GM21528 (cell line): ENCODE measurements at regions not wholly inside any gene's neighbourhood (a gene's known extent, or its start where the extent isn't known, plus 50 kb on each side); places are given as distances from the start of the nearest gene placed in this dataset.

ENCODE experiments used
- ATAC-seq: cut with Tn5 transposase; IDR thresholded peaks from one replicate; pipeline ENCODE4 v1.9.1; 2021; ENCODE audit warnings: mild to moderate bottlenecking, moderate library complexity; ENCODE audit not compliant: unreplicated experiment, low FRiP score

DNA sequence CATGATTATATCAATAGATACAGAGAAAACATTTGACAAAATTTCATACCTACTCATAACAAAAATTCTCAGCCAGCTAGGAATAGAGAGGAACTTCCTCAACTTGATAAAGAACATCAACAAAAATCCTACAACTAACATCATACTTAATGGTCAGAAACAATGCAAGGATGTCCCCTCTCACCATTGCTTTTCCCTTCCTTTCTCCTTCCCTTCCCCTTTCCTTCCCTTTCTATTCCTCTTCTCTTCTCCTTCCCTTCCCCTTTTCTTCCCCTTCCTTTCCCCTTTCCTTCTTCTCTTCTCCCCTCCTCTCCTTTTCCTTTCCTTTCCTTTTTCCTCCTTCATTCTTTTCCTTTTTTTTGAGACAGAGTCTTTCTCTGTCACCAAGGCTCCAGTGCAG lies 418.3 kb upstream of the B3GAT1 start:
- ATAC-seq, result no peak

DNA sequence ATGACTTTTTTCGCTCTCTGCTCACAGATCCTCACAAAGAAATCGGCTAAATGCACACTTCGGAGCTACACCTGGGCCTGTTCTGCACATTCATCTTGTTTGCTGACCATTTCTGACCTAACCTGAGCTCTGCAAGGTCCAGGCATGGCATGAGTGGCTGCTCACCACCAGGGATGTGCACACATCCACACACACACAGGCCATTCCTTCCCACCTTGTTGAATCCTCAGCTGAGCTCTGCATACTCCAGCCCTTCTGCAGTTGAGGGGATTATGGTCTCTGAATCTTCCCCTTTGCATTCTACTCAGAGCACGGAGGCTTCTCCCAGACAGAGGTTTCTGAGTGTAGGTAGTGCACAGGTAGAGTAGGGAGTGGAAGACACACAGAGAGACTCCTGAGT lies 411.9 kb upstream of the B3GAT1 start:
- no peak for ATAC-seq

DNA sequence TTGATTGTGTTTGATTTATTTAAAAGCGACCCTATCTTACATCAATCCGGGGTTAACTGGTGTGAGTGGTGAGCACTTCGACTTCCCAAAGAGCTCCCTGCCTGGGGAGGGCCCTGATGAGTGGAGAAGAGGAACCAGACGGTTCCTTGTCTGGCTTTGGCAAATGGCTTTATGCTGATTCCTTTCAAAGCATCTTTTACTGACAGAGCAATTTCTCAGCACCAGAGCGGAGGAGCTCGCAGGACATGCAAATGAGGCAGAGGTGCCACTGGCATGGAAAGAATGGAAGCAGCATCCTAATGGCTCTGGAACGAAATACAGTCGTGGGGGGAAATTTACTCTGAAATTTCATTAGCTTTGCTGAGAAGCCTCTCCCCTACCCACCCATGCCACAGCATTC lies 410.9 kb upstream of the B3GAT1 start:
- ATAC-seq, result no peak

DNA sequence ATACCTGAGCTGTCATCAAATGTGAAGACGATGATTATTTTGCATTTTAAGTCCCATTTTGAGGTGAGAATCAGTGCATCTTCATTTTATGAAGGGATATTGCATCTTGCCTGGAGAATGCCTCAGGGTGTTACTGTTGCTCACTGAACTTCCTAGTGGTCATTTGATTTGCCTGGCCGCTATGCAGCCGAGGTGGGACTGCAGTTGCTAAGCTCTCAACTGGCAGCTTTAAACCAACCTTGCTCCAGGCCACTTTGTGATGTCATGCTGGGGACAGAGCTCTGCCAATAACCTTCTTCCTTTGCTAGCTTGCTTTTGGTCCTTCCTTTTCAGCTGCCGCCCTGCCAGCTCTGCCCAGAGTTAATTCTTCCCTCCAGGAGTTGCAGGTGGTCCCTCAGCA lies 409.4 kb upstream of the B3GAT1 start:
- no peak for ATAC-seq

DNA sequence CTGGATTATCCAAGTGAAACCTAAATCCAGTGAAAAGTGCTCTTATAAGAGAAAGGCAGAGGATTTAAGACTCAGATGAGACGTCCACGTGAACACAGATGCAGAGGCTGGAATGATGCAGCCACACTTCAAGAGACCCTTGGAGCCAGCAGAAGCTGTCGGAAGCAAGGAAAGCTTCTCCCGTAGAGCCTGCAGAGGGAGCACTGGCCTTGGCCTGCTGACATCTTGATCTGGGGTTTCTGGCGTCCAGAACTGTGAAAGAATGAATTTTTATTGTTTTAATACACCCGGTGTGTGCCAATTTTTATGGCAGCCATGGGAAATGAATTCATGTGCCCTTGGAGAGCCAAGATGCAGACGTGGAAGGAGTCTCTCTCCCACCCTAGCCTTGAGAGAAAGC lies 407.0 kb upstream of the B3GAT1 start:
- no peak for ATAC-seq

DNA sequence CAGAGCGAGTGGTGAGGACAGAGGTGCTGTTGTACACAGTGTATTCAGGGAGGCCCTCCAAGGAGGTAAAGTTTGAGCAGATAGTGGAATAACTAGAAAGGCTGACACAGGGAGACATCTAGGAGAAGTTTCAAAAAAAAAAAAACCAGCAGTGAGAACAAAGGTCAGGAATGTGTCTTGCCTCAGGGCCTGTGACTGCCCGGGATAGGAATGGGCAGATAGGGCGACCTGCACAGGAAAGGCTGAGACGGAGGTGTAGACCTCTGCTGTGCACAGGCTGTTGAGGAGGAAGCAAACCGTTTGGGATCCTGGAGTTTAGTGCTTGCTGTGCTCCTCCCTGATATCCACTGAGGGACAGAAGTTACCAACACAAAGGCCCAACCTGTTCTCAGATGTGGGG lies 406.5 kb upstream of the B3GAT1 start:
- ATAC-seq, result no peak

DNA sequence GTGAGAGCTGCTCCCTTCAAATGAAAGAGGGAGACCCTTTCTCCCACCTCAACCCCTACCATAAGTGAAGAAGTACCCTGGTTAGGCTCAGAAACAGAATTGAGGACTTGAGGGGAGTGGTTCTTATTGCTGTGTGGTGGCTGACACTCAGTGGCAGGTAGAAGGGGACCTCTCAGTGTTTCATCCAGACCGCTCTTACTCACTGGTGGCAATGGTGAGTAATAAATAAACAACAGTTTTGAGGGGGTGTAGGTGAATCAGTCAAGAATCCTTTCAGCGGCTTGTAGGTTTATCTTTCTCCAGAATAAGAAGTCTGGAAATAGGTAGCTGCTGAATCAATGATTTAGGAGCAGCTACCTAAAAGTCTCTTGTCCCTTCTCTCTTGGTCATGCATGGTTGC lies 403.4 kb upstream of the B3GAT1 start:
- ATAC-seq, result no peak

DNA sequence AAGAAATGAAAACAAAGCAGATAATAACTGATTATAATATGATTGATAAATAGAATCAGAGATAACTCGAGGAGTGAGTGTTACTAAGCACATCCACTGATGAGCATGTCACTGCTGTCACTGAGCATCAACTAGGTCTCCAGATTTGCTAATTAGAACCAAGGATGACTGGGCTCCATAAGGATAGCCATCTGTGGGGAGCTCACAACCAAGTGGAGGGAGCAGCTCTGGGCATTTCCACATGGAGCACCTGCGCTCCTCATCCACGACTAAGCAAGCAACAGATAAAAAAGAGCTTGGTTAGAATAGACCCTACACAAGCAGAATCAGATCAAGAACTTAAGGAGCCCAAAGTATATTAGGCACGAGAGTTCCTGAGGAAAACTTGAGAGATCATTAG lies 396.0 kb upstream of the B3GAT1 start:
- ATAC-seq, result no peak

DNA sequence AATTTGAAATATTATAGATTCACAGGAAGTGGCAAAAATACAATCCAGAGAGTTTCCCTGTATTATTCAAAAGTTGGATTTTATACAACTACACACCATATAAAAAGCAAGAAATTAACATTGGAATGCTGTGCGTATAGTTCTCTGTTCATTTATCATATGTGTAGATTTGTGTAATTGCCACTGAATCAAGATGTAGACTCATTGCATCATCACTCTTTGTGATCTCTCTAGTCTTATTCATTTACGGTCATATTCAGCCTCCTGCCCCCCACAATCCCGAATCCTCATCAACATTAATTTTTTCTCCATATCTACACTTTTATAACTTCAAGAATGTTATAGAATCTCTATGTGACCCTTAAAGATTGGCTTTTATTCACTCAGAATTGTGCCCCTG lies 390.6 kb upstream of the B3GAT1 start:
- ATAC-seq, result no peak

DNA sequence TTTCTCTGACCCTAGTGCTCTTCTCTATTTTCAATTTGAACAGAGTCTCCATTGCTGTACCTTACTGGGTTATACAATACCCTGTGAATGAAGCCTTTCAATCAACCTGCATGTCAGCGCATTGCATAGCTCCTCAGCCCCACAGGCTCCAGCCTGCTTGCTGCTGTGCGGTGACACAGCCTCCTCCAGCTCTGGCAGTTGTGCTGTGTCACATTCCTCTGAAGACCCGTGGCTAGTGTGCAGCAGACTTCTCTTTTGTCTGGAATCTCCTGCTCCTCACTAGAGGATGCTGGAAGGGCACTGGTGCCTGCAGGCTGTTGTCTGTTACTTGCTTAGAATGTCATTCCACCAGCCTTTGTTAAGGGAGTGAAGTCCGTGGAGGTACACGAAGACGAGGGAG lies 390.1 kb upstream of the B3GAT1 start:
- ATAC-seq, result no peak

DNA sequence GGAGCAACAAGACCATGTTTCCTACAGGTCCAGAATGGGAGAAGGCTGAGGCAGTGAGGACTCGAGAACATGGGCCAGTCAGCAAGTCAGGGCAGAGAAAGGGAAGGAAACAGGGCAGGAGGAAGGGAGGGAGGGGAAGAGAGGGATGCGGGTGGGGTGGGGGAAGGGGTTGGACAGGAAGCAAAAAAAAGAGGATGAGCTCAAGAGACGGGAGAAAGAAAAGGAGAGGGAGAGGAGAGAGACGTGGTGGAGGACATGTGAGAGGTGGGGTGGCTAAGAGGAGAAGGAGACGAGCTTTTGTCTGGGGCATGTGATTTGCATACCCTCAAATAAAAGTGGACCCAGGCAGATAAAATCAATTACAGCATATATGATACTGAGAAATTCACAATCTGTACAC lies 389.5 kb upstream of the B3GAT1 start:
- no peak for ATAC-seq

DNA sequence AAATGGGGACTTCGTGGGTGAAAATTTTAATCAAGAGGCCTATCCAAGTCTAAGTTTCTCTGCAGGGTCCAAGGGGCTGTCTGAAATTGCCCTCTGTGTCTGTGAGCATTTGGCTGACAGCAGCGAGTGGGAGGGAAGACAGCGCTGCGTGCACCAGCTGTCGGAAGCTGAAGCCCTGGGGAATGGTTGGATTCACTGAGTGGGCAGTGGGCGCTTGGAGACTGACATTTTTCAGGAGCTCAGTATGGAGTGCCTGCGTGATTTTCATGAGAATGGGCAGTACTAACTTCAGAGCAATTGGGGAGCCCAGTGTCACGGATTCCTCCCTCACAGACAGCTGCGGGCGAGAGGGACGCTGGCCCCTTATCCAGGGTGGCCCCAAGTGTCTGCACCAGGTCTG lies 388.8 kb upstream of the B3GAT1 start:
- ATAC-seq, result no peak

DNA sequence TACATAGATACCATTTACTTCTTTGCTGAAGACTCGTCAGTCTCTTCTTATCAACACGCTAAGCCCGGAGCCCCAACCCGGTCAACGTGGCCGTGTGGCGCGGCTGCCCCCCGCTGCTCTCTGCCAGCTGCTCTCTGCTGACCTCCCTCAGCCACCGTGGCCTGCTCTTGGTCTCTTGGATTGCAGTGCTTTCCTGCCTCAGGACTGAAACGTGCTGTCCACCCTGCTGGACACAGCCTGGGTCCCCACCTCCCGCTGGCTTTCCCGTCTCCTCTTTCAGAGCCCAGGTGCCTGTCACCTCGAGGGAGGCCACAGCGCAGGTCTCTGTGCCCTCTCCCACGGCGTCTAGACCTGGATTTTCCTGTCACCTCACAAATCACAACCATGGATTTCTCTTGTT lies 388.1 kb upstream of the B3GAT1 start:
- no peak for ATAC-seq

DNA sequence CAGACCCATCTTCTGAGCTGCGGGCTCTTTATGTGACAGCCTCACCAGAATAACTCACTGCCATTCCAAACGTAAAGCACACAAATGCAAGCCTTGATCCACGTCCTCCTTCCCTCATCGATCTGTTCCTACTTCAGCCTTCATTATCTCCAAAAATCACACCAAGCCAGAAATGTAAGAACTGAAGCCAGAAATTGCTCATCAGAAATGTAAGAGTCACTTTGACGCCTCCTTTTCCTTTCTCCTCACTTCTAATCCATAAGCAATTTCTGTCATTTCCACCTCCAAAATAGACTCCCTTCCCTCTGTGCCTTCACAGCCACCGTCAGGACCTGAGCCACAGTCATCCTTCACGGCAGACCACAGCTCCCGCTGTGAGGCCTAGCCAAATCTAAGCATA lies 387.3 kb upstream of the B3GAT1 start:
- no peak for ATAC-seq

DNA sequence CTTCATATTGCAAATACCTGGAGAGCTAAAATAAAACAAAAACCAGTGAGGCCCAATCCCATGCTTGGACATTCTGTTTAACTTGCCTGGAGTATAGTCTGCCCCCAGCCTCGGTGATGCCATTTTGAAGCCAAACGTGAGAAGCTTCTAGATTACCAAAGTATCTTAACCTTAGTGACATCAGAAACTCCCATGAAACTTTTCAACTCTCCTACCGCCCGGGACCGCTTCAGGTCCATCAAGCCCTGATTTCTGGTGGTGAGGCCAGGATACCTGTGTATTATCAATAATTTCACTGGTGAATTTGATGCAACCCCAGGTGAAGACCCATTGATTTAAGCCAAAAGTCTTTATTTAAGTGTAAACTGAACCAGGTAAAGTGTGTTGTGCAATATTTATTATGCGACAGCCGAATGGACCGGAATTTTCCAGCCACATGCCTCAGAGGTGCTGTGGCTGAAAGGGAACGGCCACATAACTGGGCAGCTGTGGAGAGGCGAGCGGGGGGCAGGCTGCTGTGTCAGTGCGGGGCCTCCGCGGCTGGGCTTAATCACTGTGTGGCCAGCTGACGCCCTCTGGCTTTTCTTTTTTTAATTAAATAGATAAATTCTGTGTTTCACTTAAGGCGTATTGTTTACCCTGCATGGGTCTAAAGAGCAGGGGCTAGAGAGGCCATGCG lies 385.5 kb upstream of the B3GAT1 start:
- ATAC-seq, result no peak

DNA sequence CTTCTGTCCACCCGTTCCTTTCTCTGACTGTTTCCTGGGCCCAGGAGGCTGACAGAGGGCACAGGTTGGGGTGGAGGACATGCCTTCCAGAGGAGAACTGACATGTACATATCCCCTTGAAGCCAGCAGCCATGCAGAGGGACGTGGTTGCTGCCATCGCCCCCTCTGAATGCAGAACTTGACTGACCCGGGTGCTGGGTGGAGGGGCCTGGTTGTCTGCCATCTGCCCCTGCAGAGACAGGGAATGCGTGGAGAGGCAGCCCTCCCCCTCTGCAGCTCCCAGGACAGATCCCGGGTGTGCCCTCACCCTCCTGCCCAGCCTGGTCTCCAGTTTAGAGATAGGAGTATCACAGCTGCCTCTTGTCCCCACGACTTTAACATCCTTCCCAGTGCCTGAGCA lies 383.0 kb upstream of the B3GAT1 start:
- no peak for ATAC-seq

DNA sequence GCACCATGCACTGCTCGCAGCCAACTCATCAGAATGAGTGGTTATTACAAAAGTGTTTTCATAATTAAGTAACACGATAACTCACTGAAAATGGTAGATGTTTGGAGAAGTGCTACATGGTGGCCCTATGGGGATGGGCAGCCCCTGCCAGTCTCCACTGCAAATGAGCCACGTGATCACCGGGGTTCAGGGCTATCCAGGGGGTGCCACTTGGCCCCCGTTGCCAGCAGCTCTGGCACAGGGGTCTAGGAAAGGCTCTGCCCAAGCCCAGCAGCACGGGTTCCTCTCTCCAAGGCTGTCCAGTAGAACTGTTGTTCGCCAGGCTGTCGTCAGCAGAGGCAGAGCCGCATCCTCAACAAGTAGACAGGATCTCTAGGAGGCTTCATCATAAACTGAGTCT lies 382.1 kb upstream of the B3GAT1 start:
- ATAC-seq, result no peak

DNA sequence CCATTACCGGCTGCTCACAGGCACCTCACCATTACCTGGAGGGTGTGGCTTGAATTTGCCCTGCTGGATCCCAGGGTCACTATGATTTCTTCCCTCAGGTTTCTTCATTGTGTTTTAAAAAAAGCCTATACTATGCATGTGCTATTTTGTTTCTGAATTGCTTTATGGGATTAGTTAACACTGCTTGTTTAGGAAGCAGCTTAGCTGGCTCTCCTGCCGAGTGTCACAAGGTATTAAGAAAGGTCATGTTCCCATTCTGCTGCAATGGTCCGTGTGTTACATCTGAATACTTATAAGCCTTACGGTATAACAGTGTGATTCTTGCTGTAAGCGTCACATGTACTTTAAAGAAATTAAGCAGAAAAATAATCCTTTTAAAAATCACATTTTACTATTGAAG lies 380.6 kb upstream of the B3GAT1 start:
- no peak for ATAC-seq

DNA sequence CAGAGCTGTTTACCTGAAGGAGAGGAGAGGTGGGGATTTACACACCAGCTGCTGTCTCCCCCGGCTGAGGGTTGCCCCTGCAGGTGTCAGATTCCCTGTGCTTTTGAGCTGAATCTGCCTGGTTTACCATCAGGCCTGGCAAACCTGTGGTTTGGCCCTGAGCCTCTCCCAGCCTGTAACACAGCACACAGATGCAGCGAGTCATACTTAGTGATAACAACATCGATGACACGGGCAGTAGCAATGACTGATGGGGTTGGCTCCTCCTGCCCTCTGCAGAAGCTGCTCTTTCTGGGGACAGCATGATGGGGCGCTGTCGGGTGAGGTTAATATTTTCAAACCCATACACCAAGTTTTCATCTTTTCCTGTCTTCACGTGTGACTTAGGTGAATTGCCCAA lies 380.0 kb upstream of the B3GAT1 start:
- no peak for ATAC-seq

DNA sequence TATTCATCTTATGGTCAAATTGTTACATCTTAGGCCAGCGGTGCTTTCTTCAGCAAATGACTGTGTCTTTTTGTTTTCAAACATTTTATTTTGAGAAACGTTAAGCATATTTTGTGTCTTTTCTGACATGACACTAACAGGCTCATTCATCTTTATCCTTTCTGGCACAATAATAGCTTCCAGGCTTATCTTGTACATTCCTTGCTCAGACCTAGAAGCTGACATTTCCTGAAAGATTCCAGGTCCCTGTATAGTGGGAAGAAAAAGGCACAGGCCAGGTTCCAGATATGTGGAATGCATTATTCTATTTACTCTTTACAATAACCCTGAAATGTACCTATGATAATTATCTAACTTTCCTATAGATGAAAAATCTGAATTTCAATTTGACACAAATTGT lies 379.1 kb upstream of the B3GAT1 start:
- no peak for ATAC-seq

DNA sequence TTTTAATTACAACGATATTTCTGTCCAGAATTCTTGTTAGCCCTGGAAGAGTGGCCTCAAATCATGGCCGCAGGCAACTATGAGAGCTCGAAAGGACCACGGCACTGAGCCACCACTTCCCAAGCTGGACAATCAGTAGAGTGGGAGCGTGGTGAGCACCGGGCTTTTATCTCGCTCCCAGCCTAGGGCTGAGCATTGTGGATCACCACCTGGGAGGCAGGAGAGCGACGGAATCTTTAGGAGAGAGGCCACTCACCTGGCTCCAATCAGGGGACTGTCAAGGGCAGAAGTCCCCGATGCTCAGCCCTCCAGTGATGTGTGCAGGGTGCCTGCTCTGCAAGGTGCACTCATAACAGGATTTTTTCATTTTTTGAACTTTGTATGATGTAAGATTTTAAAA lies 377.1 kb upstream of the B3GAT1 start:
- ATAC-seq, result no peak

DNA sequence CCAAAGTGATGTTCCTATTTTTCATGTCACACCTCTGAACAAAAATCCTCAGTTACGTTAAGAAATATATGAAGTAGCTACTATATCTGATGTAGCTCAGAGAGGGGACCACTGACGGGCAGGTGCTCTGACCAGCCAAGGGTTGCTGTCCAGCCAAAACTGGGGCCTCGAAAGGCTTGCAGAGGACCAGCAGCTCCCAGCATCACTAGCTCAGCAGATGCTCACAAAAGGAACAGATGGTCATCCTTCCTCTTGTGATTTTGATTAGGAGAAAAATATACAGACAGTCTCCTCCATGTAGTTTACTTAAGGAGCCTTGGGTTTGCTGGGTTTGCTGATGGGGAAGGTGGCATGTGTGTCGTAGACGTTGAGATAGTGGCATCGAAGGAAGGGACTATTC lies 374.6 kb upstream of the B3GAT1 start:
- ATAC-seq, result no peak

DNA sequence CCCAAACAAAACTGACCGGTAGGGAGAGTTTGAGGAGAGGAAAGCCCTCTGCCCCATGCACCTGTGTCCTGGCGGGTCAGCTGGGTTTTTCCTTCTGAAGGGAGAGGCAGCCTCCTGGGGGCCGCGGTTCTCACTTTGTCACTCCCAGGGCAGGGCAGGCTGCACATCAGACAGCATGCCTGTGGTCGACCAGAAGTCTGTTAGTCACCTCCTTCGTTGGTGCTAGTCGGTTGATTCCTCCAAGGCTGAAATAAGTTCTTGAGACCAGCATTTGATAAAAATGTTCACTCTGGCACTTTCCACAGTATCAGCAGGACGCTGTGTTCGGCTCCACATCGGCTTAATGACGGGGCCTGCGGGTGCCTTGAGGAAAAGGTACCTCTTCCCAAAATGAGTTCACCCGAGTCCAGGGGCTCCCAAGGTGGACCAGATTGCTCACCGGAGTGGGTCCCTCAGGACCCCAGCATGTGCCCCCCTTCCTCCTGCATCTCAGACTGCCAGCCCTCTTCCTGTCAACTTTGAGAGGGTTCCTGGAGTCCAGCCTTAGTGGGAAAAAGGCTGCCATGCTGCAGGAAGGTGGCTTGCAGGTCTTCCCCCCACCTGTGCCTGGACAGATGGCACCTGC lies 373.7 kb upstream of the B3GAT1 start:
- ATAC-seq, result no peak
